H1 (cell line): ENCODE measurements at regions not wholly inside any gene's neighbourhood (a gene's known extent, or its start where the extent isn't known, plus 50 kb on each side); places are given as distances from the start of the nearest gene placed in this dataset.

Experiments
- CTCF ChIA-PET: fragments of 300-600 bp; sonication (Branson Sonifier 250); formaldehyde crosslinking; loops from one replicate; lab custom pipeline; 2021; ENCODE audit not compliant: partially characterized antibody; lab: Charles Lee
- POLR2A ChIA-PET: fragments of 300-600 bp; sonication (Branson Sonifier 250); formaldehyde crosslinking; loops from one replicate; lab custom pipeline; 2021; ENCODE audit warnings: inconsistent platforms; ENCODE audit not compliant: partially characterized antibody; lab: Charles Lee
- DNase-seq, 2 experiments: peaks; one replicate each; pipeline versions ENCODE4 v3.0.0 to v3.0.0-alpha.2; 2010 to 2022; ENCODE audit warnings: low spot score in 2 of 2, low read depth in 1 of 2, mixed read lengths in 1 of 2
- FAIRE-seq: peaks from 2 replicates; lab custom pipeline; 2011; peaks lifted over from hg19 to GRCh38; lab: Jason Lieb, UNC
- H2AFZ ChIP-seq: 2 replicates; pipeline ENCODE4 v1.8.1; 2012; ENCODE audit warnings: low read length, inconsistent platforms
- H2AK5ac ChIP-seq: 2 replicates; pipeline ENCODE4 v1.6.1; 2013; ENCODE audit warnings: low read depth, low read length
- H2BK120ac ChIP-seq: replicated peaks from 2 replicates; pipeline ENCODE3; 2013; ENCODE audit warnings: low read depth, low read length, inconsistent platforms
- H2BK12ac ChIP-seq: 2 replicates; pipeline ENCODE4 v1.6.1; 2013; ENCODE audit warnings: low read depth, low read length
- H2BK15ac ChIP-seq: 2 replicates; pipeline ENCODE4 v1.6.1; 2013; ENCODE audit warnings: low read length
- H2BK20ac ChIP-seq: 2 replicates; pipeline ENCODE4 v1.6.1; 2013; ENCODE audit warnings: low read length
- H2BK5ac ChIP-seq: 2 replicates; pipeline ENCODE4 v1.6.1; 2013; ENCODE audit warnings: low read depth, low read length
- H3K14ac ChIP-seq: 2 replicates; pipeline ENCODE4 v1.6.1; 2013; ENCODE audit warnings: inconsistent platforms; ENCODE audit not compliant: insufficient read length
- H3K18ac ChIP-seq: 2 replicates; pipeline ENCODE4 v1.6.1; 2013; ENCODE audit warnings: low read length; ENCODE audit errors: extremely low read depth
- H3K23ac ChIP-seq: 2 replicates; pipeline ENCODE4 v1.6.1; 2013; ENCODE audit warnings: inconsistent platforms; ENCODE audit not compliant: insufficient read length
- H3K23me2 ChIP-seq: 2 replicates; pipeline ENCODE4 v1.6.1; 2013; ENCODE audit warnings: low read depth, low read length
- H3K27ac ChIP-seq: 2 replicates; pipeline ENCODE4 v1.6.1; 2011; ENCODE audit warnings: low read depth, low read length, inconsistent platforms
- H3K27me3 ChIP-seq, 4 experiments: replicated peaks in 1 of 4; 1 replicate in 1 of 4; 2 replicates in 3 of 4; pipeline versions ENCODE4 v1.6.1 to v1.8.1; 2011 to 2013; ENCODE audit warnings: low read length in 3 of 4, mild to moderate bottlenecking in 3 of 4, inconsistent platforms in 2 of 4, mixed read lengths in 2 of 4, moderate library complexity in 1 of 4; ENCODE audit not compliant: control insufficient read depth in 3 of 4, insufficient read depth in 3 of 4; ENCODE audit errors: extremely low read depth in 1 of 4
- H3K36me3 ChIP-seq, 4 experiments: 2 replicates each; pipeline versions ENCODE4 v1.6.1 to v1.8.1; 2011 to 2013; ENCODE audit warnings: mild to moderate bottlenecking in 4 of 4, low read length in 3 of 4, moderate library complexity in 2 of 4, control low read depth in 1 of 4, inconsistent platforms in 1 of 4; ENCODE audit not compliant: insufficient read depth in 4 of 4, control insufficient read depth in 2 of 4
- H3K4ac ChIP-seq: replicated peaks from 2 replicates; pipeline ENCODE3; 2013; ENCODE audit warnings: low read length, low read depth, mixed read lengths, inconsistent platforms; ENCODE audit not compliant: insufficient read length
- H3K4me1 ChIP-seq, 4 experiments: replicated peaks in 1 of 4; 1 replicate in 1 of 4; 2 replicates in 3 of 4; pipeline versions ENCODE4 v1.6.1 to v1.8.1; 2011 to 2013; ENCODE audit warnings: low read length in 3 of 4, inconsistent platforms in 2 of 4, mixed read lengths in 1 of 4; ENCODE audit not compliant: insufficient read depth in 4 of 4, control insufficient read depth in 3 of 4
- H3K4me2 ChIP-seq, 2 experiments: 2 replicates each; pipeline versions ENCODE4 v1.6.1 to v1.8.1; 2011 to 2013; ENCODE audit warnings: low read depth in 2 of 2, low read length in 2 of 2, control low read depth in 1 of 2, inconsistent platforms in 1 of 2, mild to moderate bottlenecking in 1 of 2; ENCODE audit not compliant: insufficient read depth in 1 of 2
- H3K4me3 ChIP-seq, 4 experiments: fragments of 200-600, 300-600 bp in 1 of 4; sonication (generic), shearing (Covaris generic), sonication (Bioruptor Twin) in 1 of 4; 2 replicates each; pipeline versions ENCODE4 v1.5.1 to v1.8.1; 2011 to 2016; ENCODE audit warnings: low read length in 4 of 4, low read depth in 3 of 4, control low read depth in 2 of 4, inconsistent platforms in 2 of 4, mild to moderate bottlenecking in 2 of 4, mixed read lengths in 1 of 4, moderate library complexity in 1 of 4; ENCODE audit not compliant: insufficient read depth in 2 of 4; ENCODE audit errors: extremely low read depth in 1 of 4
- H3K56ac ChIP-seq: replicated peaks from 2 replicates; pipeline ENCODE3; 2013; ENCODE audit warnings: low read depth, mild to moderate bottlenecking, mixed read lengths, low read length, inconsistent platforms; ENCODE audit not compliant: insufficient read length
- H3K79me1 ChIP-seq: 2 replicates; pipeline ENCODE4 v1.6.1; 2013; ENCODE audit warnings: low read depth, low read length, control low read depth
- H3K79me2 ChIP-seq, 2 experiments: 2 replicates each; pipeline versions ENCODE4 v1.6.1 to v1.8.1; 2012 to 2013; ENCODE audit warnings: low read length in 2 of 2, mild to moderate bottlenecking in 2 of 2, inconsistent platforms in 1 of 2; ENCODE audit not compliant: insufficient read depth in 2 of 2, control insufficient read depth in 1 of 2
- H3K9ac ChIP-seq, 4 experiments: replicated peaks in 1 of 4; 1 replicate in 1 of 4; 2 replicates in 3 of 4; pipeline versions ENCODE4 v1.6.1 to v1.8.1; 2011 to 2013; ENCODE audit warnings: low read depth in 3 of 4, low read length in 3 of 4, control low read depth in 2 of 4, mild to moderate bottlenecking in 2 of 4, moderate library complexity in 2 of 4, inconsistent platforms in 1 of 4; ENCODE audit errors: extremely low read depth in 1 of 4
- H3K9me3 ChIP-seq, 2 experiments: 2 replicates each; pipeline versions ENCODE4 v1.6.1 to v1.8.1; 2012 to 2013; ENCODE audit warnings: mild to moderate bottlenecking in 2 of 2, moderate library complexity in 2 of 2, control low read depth in 1 of 2, inconsistent platforms in 1 of 2, low read depth in 1 of 2, low read length in 1 of 2, mixed read lengths in 1 of 2; ENCODE audit not compliant: insufficient read depth in 2 of 2
- H4K20me1 ChIP-seq, 2 experiments: replicated peaks in 1 of 2; 2 replicates each; pipeline versions ENCODE3 to v1.8.1; 2011 to 2013; ENCODE audit warnings: inconsistent platforms in 2 of 2, low read length in 2 of 2, mild to moderate bottlenecking in 1 of 2; ENCODE audit not compliant: insufficient read depth in 2 of 2, control insufficient read depth in 1 of 2
- H4K5ac ChIP-seq: 2 replicates; pipeline ENCODE4 v1.6.1; 2013; ENCODE audit warnings: low read length, low read depth, mixed read lengths, inconsistent platforms; ENCODE audit not compliant: insufficient read length
- H4K8ac ChIP-seq: 2 replicates; pipeline ENCODE4 v1.8.0; 2013; ENCODE audit warnings: mild to moderate bottlenecking, moderate library complexity, low read length, inconsistent platforms; ENCODE audit not compliant: insufficient read depth; ENCODE audit errors: extremely low read depth
- H4K91ac ChIP-seq: replicated peaks from 2 replicates; pipeline ENCODE3; 2013; ENCODE audit warnings: low read length, mixed read lengths, inconsistent platforms; ENCODE audit not compliant: insufficient read length
- BCL11A ChIP-seq, 2 experiments: IDR thresholded peaks; one replicate each; pipeline ENCODE4 v1.6.1; 2011; ENCODE audit warnings: low read depth in 2 of 2, low read length in 2 of 2, mild to moderate bottlenecking in 2 of 2
- BRCA1 ChIP-seq: IDR thresholded peaks from 2 replicates; pipeline ENCODE4 v1.6.1; 2012; ENCODE audit warnings: low read depth, low read length, improper control_type of control experiment
- CHD2 ChIP-seq: IDR thresholded peaks from 2 replicates; pipeline ENCODE4 v1.6.1; 2012; ENCODE audit warnings: low read length, improper control_type of control experiment
- EGR1 ChIP-seq: IDR thresholded peaks from 2 replicates; pipeline ENCODE4 v1.6.1; 2011; ENCODE audit warnings: low read depth, low read length, borderline replicate concordance
- KDM5A ChIP-seq: fragments of 200-600 bp; IDR thresholded peaks from 2 replicates; pipeline ENCODE4 v1.7.1; 2012; ENCODE audit warnings: mild to moderate bottlenecking, low read length, inconsistent platforms, mixed read lengths
- NRF1 ChIP-seq: IDR thresholded peaks from 2 replicates; pipeline ENCODE4 v1.6.1; 2011; ENCODE audit warnings: mild to moderate bottlenecking, low read depth, low read length, improper control_type of control experiment
- POLR2AphosphoS5 ChIP-seq: IDR thresholded peaks from 2 replicates; pipeline ENCODE4 v1.6.1; 2011; ENCODE audit warnings: low read depth, low read length
- RBBP5 ChIP-seq: IDR thresholded peaks from 2 replicates; pipeline ENCODE4 v1.7.1; 2012; ENCODE audit warnings: low read depth, mild to moderate bottlenecking, inconsistent platforms, low read length, moderate library complexity, borderline replicate concordance
- RFX5 ChIP-seq: IDR thresholded peaks from 2 replicates; pipeline ENCODE4 v1.6.1; 2011; ENCODE audit warnings: low read depth, low read length, improper control_type of control experiment, borderline replicate concordance
- SAP30 ChIP-seq: fragments of 300-600 bp; sonication (generic); IDR thresholded peaks from 2 replicates; pipeline ENCODE4 v1.7.1; 2012; ENCODE audit warnings: low read length, moderate library complexity, mild to moderate bottlenecking, inconsistent platforms; ENCODE audit not compliant: insufficient read depth, insufficient replicate concordance
- SRF ChIP-seq: IDR thresholded peaks from 2 replicates; pipeline ENCODE4 v1.6.1; 2011; ENCODE audit warnings: mild to moderate bottlenecking, low read depth, low read length, moderate library complexity
- TAF7 ChIP-seq: optimal IDR thresholded peaks from 2 replicates; pipeline ENCODE3; 2011; ENCODE audit warnings: low read depth, mild to moderate bottlenecking, inconsistent platforms, low read length, moderate library complexity, borderline replicate concordance
- TEAD4 ChIP-seq: IDR thresholded peaks from 2 replicates; pipeline ENCODE4 v1.6.1; 2012; ENCODE audit warnings: low read depth, low read length, inconsistent platforms, mixed read lengths
- TF ChIP-seq, protein P1 (sequence below): IDR thresholded peaks from 2 replicates; pipeline ENCODE4 v1.6.1; 2012; ENCODE audit warnings: inconsistent platforms
- TF ChIP-seq, protein P2 (sequence below): IDR thresholded peaks from 2 replicates; pipeline ENCODE4 v1.6.1; 2011; ENCODE audit warnings: low read length, improper control_type of control experiment

DNA sequence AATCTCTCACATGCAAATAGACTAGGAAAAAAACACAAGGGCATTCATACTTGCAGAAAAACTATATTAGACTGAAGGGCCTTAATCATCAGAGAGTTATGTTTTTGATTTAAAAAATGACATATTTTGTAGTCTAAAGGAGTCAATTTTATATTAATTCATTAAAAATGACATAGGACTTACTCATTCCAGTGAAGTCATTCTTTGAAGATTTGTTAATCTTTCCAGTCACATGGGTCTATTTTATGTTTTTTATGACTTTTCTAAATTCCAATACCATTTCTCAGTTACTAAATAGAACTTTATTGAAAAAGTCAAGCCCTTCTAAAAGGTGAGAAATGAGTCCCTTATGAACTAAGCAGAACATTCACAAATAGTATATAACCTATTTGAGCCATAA lies 743.8 kb upstream of the INTU start:
- no peak overlapping the region for H4K5ac ChIP-seq
- H3K4ac ChIP-seq = no peak overlapping the region
- no peak overlapping the region for H2BK20ac ChIP-seq
- no peaks in the 10 kb centered on the region for H3K79me2 ChIP-seq
- H4K91ac ChIP-seq = no peak overlapping the region
- no peak overlapping the region for H3K27ac ChIP-seq
- H3K9me3 ChIP-seq = no peaks in the 10 kb centered on the region
- CTCF ChIA-PET = no interaction called here
- H3K23ac ChIP-seq = no peak overlapping the region
- no peaks in the 10 kb centered on the region for H4K20me1 ChIP-seq
- H3K9ac ChIP-seq = no peak overlapping the region
- H2BK12ac ChIP-seq = no peak overlapping the region
- DNase-seq (no peak), FAIRE-seq (no peak)
- no peaks in the 10 kb centered on the region; a peak in 1 of 7 replicates for H3K4me1 ChIP-seq
- H2BK120ac ChIP-seq = no peak overlapping the region
- POLR2A ChIA-PET = no interaction called here
- no peak overlapping the region for H3K4me2 ChIP-seq
- H3K36me3 ChIP-seq = no peaks in the 10 kb centered on the region
- H3K18ac ChIP-seq = no peak overlapping the region
- no peak overlapping the region for H4K8ac ChIP-seq
- no peak overlapping the region for H2BK15ac ChIP-seq
- H2AFZ ChIP-seq = no peak overlapping the region
- H3K27me3 ChIP-seq = no peaks in the 10 kb centered on the region
- no peak overlapping the region for H3K14ac ChIP-seq
- no peak overlapping the region for H3K4me3 ChIP-seq
- no peaks in the 10 kb centered on the region for H3K79me1 ChIP-seq
- H2BK5ac ChIP-seq = no peak overlapping the region
- no peak overlapping the region for H3K56ac ChIP-seq
- no peaks in the 10 kb centered on the region for H3K23me2 ChIP-seq
- H2AK5ac ChIP-seq = no peak overlapping the region
- TF ChIP-seq BCL11A (IDR thresholded peaks at IDR 0.05; ENCODE audit: low read depth in 2 of 2, low read length in 2 of 2) (no peak), CHD2 (no peak), POLR2AphosphoS5 (no peak), NRF1 (no peak), EGR1 (no peak), SRF (no peak), KDM5A (no peak), TAF7 (no peak), RBBP5 (no peak), RFX5 (no peak), BRCA1 (no peak), TEAD4 (no peak), SAP30 (no peak)
- TF ChIP-seq, protein P1, sequence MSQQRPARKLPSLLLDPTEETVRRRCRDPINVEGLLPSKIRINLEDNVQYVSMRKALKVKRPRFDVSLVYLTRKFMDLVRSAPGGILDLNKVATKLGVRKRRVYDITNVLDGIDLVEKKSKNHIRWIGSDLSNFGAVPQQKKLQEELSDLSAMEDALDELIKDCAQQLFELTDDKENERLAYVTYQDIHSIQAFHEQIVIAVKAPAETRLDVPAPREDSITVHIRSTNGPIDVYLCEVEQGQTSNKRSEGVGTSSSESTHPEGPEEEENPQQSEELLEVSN = no peak
- TF ChIP-seq, protein P2, sequence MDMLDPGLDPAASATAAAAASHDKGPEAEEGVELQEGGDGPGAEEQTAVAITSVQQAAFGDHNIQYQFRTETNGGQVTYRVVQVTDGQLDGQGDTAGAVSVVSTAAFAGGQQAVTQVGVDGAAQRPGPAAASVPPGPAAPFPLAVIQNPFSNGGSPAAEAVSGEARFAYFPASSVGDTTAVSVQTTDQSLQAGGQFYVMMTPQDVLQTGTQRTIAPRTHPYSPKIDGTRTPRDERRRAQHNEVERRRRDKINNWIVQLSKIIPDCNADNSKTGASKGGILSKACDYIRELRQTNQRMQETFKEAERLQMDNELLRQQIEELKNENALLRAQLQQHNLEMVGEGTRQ = no peak
